Middle frontal gyrus (tissue), 1 donor: ENCODE measurements at regions not wholly inside any gene's neighbourhood (a gene's known extent, or its start where the extent isn't known, plus 50 kb on each side); places are given as distances from the start of the nearest gene placed in this dataset.

Experiments used
- DNase-seq: peaks from one replicate; pipeline ENCODE4 v3.0.0-alpha.2; 2015; ENCODE audit warnings: low spot score; ENCODE audit errors: extremely low spot score

GRCh38 chr18:60663060-60663989 lies 290.8 kb upstream of the MC4R start:
- no peak for DNase-seq

GRCh38 chr18:60664736-60665135 lies 292.2 kb upstream of the MC4R start:
- no peak for DNase-seq

GRCh38 chr18:60667016-60667415 lies 294.4 kb upstream of the MC4R start:
- DNase-seq, result no peak

GRCh38 chr18:60668583-60668982 lies 296.0 kb upstream of the MC4R start:
- no peak for DNase-seq

GRCh38 chr18:60669938-60670337 lies 297.4 kb upstream of the MC4R start:
- no peak for DNase-seq

GRCh38 chr18:60671021-60671420 lies 298.4 kb upstream of the MC4R start:
- DNase-seq, result no peak

- no peak for DNase-seq
These were observed 302.6 kb upstream of the MC4R start for GRCh38 chr18:60675126-60675525.

- DNase-seq, result no peak
These were observed 303.2 kb upstream of the MC4R start for GRCh38 chr18:60675801-60676200.

- DNase-seq, result no peak
These were observed 304.2 kb upstream of the MC4R start for GRCh38 chr18:60676815-60677214.

- DNase-seq, result no peak
These were observed 312.4 kb upstream of the MC4R start for GRCh38 chr18:60684843-60685513.

GRCh38 chr18:60686142-60686541 lies 313.6 kb upstream of the MC4R start:
- no peak for DNase-seq

- DNase-seq, result no peak
These were observed 318.5 kb upstream of the MC4R start for GRCh38 chr18:60691061-60691460.

- no peak for DNase-seq
These were observed 320.9 kb upstream of the MC4R start for GRCh38 chr18:60693426-60693825.

- DNase-seq, result no peak
These were observed 326.3 kb upstream of the MC4R start for GRCh38 chr18:60698901-60699300.

GRCh38 chr18:60722742-60723141 lies 350.2 kb upstream of the MC4R start:
- no peak for DNase-seq

- DNase-seq, result no peak
These were observed 359.6 kb upstream of the MC4R start for GRCh38 chr18:60732143-60732542.

GRCh38 chr18:60739212-60739611 lies 366.6 kb upstream of the MC4R start:
- no peak for DNase-seq

- no peak for DNase-seq
These were observed 367.7 kb upstream of the MC4R start for GRCh38 chr18:60740313-60740712.

- DNase-seq, result no peak
These were observed 373.9 kb upstream of the MC4R start for GRCh38 chr18:60746491-60746890.

- no peak for DNase-seq
These were observed 374.3 kb upstream of the MC4R start for GRCh38 chr18:60746919-60747318.

GRCh38 chr18:60753753-60754152 lies 381.2 kb upstream of the MC4R start:
- no peak for DNase-seq

GRCh38 chr18:60754413-60755009 lies 381.9 kb upstream of the MC4R start:
- no peak for DNase-seq
